ENCODE measurements at regions not wholly inside any gene's neighbourhood (a gene's known extent, or its start where the extent isn't known, plus 50 kb on each side); places are given as distances from the start of the nearest gene placed in this dataset.
"Not testable (repeated sequence)": the region's sequence is repeated elsewhere in the genome, so short reads cannot be mapped to it uniquely, and the experiment has no call there.

GRCh38 chr19:28169168-28169887 is 1043.6 kb downstream of the UQCRFS1 start:
- DNase-seq = no peak

DNA sequence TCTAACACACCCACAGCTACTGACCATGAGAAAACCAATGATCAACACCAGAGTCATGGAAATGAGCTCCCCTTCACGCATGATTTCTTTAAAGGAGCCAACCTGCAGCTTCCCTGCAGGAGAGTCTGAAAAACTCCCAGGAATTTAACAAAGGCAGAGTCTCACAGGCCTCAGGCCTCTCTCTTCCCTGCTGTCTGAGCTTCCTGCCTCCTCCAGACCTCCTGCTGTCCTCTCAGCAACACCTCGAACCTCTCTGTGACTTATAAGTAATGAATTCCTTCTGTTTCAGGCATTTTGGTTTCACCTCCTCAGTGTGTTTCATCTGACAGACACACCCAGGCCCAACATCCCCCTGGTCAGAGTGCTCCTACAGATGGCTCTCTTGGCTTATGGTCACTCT is 1044.4 kb downstream of the UQCRFS1 start:
- no peak for DNase-seq

- DNase-seq = no peak
Observed at GRCh38 chr19:28166025-28166424, 1046.9 kb downstream of the UQCRFS1 start.

GRCh38 chr19:28164214-28164613 is 1048.7 kb downstream of the UQCRFS1 start:
- no peak for DNase-seq

DNA sequence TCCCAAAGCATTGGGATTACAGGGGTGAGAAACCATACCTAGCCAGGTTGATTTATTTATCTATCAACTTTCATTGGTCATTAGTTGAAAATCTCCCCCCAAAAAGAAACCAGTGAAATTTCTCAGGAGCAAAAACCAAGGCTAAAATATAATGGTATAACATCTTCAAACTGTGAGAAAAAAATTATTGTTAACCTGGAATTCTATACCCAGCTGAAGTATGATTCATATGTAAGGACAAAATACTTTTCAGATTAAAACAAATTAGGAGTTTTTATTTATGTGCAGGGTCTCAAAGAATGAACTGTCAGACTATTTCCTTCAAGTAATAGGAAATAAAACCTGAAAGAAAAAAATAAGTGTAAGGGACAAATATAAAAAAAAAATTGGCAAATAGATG is 1053.9 kb downstream of the UQCRFS1 start:
- DNase-seq = no peak

DNA sequence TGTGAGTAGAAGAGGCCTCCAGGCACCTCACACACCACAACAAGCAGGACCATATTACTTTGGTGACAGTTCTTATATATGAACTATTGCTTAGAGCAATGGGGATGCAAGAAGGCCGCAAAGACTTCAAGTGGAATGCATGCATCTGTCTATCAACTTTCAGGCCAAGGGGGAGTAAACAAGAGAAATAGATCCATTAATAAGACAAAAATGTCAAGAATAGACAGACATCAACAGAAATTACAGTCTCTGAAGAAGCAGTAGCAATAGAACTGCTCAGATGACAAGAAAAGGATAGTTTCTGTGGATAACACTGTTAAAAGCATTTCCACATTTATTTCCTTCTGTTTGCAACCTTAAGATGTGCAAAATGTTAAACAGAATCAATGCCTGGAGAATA is 1057.7 kb downstream of the UQCRFS1 start:
- no peak for DNase-seq

GRCh38 chr19:28154077-28154476 is 1058.9 kb downstream of the UQCRFS1 start:
- no peak for DNase-seq

- DNase-seq = no peak
Observed at GRCh38 chr19:28153123-28153522, 1059.8 kb downstream of the UQCRFS1 start.

DNA sequence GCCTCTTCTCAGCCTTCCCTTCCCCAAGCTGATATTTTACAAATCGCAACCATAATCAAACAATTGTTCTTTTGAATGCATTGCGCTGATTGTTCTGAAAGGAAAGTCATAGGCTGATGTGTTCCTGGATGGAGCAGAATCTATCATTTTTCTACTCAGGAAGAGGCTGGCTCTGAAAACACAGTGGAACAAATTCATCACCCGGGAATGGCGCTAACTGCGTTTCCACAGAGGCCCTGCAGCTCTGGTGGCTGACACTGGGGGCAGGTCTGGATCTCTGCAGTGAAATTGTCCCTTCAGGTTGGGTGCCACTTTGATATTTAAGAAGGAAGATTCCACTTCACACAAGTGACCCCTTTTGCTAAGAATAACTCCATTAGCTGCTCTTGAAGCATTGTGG is 1060.8 kb downstream of the UQCRFS1 start:
- no peak for DNase-seq

DNA sequence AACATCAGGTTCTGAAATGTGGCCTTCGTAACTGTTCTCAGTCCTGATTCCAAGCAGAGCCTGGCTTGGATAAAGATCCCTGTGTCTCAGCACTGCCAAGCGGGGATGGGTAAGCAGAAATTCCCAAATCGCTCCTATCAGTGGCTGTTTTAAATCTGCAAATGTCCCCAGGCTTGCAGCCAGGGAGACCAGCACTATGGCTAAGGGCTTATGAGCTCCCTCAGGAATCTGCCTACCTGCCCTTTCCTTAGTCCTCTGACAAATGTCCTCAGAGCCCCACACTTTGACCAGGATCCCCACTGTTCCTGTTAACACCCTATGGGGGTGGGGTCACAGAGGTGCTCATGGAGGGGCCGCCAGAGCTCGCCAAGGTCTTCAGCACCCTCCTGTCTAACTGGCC is 1062.8 kb downstream of the UQCRFS1 start:
- DNase-seq = no peak

- DNase-seq = no peak
Observed at GRCh38 chr19:28148554-28148953, 1064.4 kb downstream of the UQCRFS1 start.

- no peak for DNase-seq
Observed at GRCh38 chr19:28142258-28142657, 1070.7 kb downstream of the UQCRFS1 start.

DNA sequence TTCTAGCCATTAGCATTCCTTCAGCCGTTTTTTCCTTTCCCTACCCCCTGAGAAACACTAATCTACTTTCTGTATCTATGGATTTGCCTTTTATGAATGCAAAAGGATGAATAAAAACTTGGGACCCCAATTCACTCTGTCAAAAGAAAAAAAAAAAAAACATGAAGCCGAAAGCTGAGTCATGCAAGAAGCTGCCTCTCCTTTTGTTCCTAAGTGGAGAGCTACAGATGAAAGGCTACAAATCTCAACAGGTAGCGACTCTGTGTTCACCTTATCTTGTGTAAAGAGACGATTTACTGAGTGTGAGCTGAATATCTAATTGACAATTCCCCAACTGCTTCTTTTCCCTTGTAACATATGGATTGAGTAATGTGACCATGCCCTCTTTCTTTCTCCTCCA is 1072.8 kb downstream of the UQCRFS1 start:
- DNase-seq = no peak

DNA sequence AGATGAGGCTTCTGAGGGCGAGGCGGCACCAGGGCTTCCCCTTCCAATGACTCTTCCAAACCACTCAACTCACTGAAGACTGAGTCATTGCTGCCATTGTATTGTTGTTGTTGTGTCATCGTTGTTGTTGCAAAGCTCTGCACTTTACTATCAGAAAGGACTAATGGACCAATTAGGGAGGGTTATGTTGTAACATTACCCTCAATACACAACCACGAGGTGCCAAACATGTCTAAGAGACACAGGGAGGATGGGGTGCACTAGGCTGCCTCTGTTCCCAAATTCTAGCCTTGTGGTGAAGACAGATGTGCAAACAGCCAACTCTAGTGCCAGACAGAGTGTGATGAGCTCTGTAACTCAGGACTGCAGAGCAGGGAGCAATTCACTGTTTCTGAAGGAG is 1075.2 kb downstream of the UQCRFS1 start:
- DNase-seq = no peak

DNA sequence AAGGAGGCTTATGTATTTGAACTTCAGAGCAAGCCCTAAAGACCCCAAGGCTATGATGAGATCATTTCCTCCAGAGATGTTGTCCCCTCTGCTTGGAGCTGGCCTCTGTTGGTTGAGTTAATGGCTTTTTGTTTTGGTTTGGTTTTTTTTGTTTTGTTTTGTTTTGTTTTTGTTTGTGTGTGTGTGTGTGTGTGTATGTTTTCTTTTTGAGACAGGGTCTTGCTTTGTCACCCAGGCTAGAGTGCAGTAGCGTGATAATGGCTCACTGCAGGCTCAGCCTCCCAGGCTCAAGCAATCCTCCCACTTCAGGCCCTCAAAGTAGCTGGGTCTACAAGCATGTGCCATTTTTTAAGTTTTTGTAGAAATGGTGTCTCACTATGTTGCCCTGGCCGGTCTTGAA is 1076.2 kb downstream of the UQCRFS1 start:
- DNase-seq = no peak

DNA sequence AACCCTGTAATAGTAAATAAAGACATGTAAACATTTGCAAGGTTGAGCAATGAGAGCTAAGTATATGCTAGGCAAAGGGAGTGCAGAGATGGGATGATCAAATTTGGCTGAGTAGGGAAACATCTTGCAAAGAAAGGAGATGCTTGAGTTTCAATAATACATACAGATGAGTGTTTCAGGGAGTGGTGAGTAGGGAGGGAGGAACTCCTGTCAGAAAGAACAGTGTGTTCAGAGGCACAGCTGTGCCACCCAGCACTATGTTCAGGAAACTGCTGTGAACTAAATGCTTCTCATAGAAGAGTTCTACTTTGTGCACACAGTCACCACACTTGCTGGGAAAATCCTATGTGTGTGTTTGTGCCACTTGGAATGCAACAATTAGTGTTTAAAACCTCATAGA is 1077.1 kb downstream of the UQCRFS1 start:
- no peak for DNase-seq

DNA sequence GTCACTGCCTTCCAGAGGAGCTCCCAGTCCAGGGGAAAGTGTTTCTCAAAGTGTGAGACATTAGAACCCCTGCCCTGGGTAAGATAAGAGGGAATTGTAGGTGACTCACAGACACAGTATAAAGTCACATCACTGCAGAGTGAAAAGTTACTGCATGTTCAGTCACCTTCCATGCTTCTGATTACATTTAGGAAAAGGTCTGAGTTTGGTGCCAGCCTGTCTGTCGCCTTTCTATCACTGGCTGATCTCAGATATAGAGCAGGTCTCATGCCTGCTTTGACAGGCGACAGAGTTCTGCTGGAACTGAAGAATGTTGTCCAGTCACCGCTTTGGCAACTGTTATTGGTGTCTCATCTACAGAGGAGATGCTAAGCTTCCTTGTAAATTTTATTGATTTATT is 1078.6 kb downstream of the UQCRFS1 start:
- no peak for DNase-seq

GRCh38 chr19:28130881-28131280 is 1082.1 kb downstream of the UQCRFS1 start:
- not testable (repeated sequence) for DNase-seq

DNA sequence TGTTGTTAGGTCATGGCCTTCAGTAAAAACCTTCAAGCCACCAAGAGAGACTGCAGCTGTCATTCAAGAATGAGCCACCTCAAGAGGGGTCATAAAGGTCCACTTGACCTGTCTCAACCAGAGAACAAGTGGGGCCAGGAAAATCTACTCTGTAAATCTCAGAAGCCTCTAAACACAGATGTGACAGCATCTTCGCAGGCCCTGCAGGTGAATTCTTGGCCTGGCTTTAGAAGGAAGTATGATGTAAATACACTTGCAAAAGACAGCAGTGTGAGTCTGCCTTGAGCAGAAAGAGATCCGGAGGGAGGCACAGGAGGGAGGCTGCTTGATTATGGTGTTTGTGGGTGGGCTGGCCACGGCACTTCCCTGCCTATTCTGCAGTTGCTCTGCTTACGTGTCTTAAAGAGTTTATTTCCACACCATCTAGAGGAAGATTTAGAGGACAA is 1082.9 kb downstream of the UQCRFS1 start:
- DNase-seq = no peak

- DNase-seq = no peak
Observed at GRCh38 chr19:28128341-28128740, 1084.6 kb downstream of the UQCRFS1 start.

- no peak for DNase-seq
Observed at GRCh38 chr19:28126135-28126898, 1086.6 kb downstream of the UQCRFS1 start.

DNA sequence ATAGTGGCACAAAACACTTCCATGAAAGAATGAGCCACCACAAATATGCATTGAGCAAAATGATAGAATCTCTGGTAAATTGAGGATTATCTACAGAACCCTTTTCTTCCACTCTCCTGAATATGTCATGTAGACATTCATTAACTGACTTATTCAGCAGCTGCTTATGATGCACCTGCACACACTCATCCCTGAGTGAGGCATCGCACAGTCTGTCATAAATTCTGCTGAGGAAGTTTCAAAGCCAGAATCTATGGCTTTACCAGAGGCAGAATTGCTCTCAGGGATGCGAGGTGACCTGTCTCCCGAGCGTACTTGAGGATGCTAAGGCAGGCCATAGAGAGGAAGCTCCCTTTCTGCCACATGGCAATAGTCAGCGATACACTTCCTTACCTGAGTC is 1090.2 kb downstream of the UQCRFS1 start:
- DNase-seq = no peak

- DNase-seq = no peak
Observed at GRCh38 chr19:28118235-28118634, 1094.7 kb downstream of the UQCRFS1 start.

- no peak for DNase-seq
Observed at GRCh38 chr19:28117143-28117542, 1095.8 kb downstream of the UQCRFS1 start.

- DNase-seq = not testable (repeated sequence)
Observed at GRCh38 chr19:28116379-28116778, 1096.6 kb downstream of the UQCRFS1 start.

Measured in hematopoietic multipotent progenitor cell treated with erythropoietin and hydrocortisone succinate and interleukin-3 and kit ligand, for 6 days (in vitro differentiated cells).